ENCODE measurements at regions not wholly inside any gene's neighbourhood (a gene's known extent, or its start where the extent isn't known, plus 50 kb on each side); places are given as distances from the start of the nearest gene placed in this dataset.

- TF ChIP-seq CTCF (IDR thresholded peaks at IDR 0.05; ENCODE audit: borderline replicate concordance, extremely low read depth, low read length, poor library complexity, severe bottlenecking) (no peak), EZH2 (IDR thresholded peaks at IDR 0.05; ENCODE audit: borderline replicate concordance, low read depth, low read length, severe bottlenecking) (no peak)
These were observed 652.5 kb downstream of the EDEM1 start for GRCh38 chr3:5840056-5840455.

Data from DND-41 (cell line).